NB4 (cell line): ENCODE measurements at regions not wholly inside any gene's neighbourhood (a gene's known extent, or its start where the extent isn't known, plus 50 kb on each side); places are given as distances from the start of the nearest gene placed in this dataset.

Experiments
- CTCF ChIP-seq: IDR thresholded peaks from one replicate; pipeline ENCODE4 v1.5.1; 2012; ENCODE audit warnings: low read depth, low read length
- MAX ChIP-seq: IDR thresholded peaks from 2 replicates; pipeline ENCODE4 v1.6.1; 2011; ENCODE audit warnings: low read depth, low read length
- MYC ChIP-seq: IDR thresholded peaks from 2 replicates; pipeline ENCODE4 v1.6.1; 2011; ENCODE audit warnings: low read depth, low read length
- POLR2A ChIP-seq: IDR thresholded peaks from 2 replicates; pipeline ENCODE4 v1.6.1; 2011; ENCODE audit warnings: mild to moderate bottlenecking; ENCODE audit not compliant: insufficient read length; ENCODE audit errors: extremely low read depth

GRCh38 chr16:51691109-51691508 is 540.0 kb upstream of the SALL1 start:
- TF ChIP-seq POLR2A (no peak), CTCF (no peak), MAX (no peak), MYC (no peak)
